ENCODE measurements at regions not wholly inside any gene's neighbourhood (a gene's known extent, or its start where the extent isn't known, plus 50 kb on each side); places are given as distances from the start of the nearest gene placed in this dataset.
"Not testable (repeated sequence)": the region's sequence is repeated elsewhere in the genome, so short reads cannot be mapped to it uniquely, and the experiment has no call there.

DNA sequence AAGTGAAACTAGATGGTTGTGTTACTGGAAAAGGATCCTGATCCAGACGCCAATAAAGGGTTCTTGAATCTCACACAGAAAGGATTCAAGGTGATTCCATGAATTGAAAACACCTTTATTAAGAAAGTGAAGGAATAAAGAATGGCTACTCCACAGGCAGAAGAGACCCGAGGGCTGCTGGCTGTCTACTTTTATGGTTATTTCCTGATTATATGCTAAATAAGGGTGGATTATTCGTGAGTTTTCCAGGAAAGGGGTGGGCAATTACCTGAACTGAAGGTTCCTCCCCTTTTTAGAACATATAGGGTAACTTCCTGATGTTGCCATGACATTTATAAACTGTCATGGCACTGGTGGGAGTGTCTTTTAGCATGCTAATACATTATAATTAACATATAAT is 50.9 kb upstream of the WARS2 start:
- H3K36me3 Mint-ChIP-seq, result peaks cover 8% of the 10 kb centered on the region

DNA sequence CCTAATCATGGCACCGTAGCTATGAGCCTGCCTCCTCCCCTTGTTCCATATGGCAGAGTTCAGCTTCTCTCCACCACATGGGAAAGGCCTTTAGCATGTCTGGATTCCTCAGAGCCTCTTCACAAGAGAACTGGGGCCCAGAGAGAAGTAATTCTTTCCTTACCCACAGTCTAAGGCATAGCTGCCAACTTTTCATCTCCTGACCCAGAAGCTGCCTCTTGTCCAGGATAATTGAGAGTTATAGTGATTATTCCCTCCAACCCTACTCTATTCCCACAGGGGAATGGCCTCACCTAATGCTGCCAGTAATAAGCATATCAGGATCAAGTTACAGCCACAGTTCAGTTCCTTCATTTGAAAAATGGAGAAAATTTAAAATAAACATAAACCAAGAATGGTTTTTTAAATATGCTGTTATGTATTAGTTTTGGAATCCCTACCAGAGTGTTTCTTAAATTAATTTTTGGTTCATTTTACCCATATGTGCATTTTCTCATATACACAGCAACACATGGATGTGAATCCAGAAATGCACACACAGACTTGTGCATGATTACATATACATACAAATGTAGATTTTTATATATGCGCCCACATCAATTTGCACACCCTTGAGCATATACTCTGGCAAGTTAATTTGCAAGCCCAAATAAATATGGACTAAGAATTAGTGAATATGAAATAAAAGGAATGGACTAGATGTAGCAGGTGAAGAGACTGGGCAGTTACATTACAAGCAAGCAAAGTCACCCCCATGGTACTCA is 63.9 kb upstream of the WARS2 start:
- H3K27ac Mint-ChIP-seq, result no peak overlapping the region
- H3K9me3 Mint-ChIP-seq, result peaks cover 3% of the 10 kb centered on the region
- DNase-seq (ENCODE audit: low spot score in 2 of 2) (no peak), ATAC-seq (no peak)
- H3K4me1 Mint-ChIP-seq, result no peaks in the 10 kb centered on the region
- no peaks in the 10 kb centered on the region for H3K36me3 Mint-ChIP-seq
- H3K4me3 Mint-ChIP-seq, result no peak overlapping the region

More for the DNA sequence above, 50.9 kb upstream of the WARS2 start:
- no peak for DNase-seq (ENCODE audit: low spot score in 2 of 2)
- no peak overlapping the region for H3K4me3 Mint-ChIP-seq
- no peaks in the 10 kb centered on the region for H3K4me1 Mint-ChIP-seq
- H3K9me3 Mint-ChIP-seq, result peaks cover 12% of the 10 kb centered on the region
- no peak for ATAC-seq
- no peak overlapping the region for H3K27ac Mint-ChIP-seq

- Mint-ChIP-seq H3K4me3 (no peak overlapping the region), H3K36me3 (no peaks in the 10 kb centered on the region), H3K9me3 (peaks cover 3% of the 10 kb centered on the region), H3K4me1 (no peaks in the 10 kb centered on the region), H3K27ac (no peak overlapping the region)
- ATAC-seq (no peak), DNase-seq (ENCODE audit: low spot score in 2 of 2) (no peak)
Observed at GRCh38 chr1:119204961-119205357, 64.5 kb upstream of the WARS2 start.

- no peak for ATAC-seq
- DNase-seq (ENCODE audit: low spot score in 2 of 2), result no peak
- Mint-ChIP-seq H3K4me1 (no peaks in the 10 kb centered on the region), H3K36me3 (no peaks in the 10 kb centered on the region), H3K27ac (no peak overlapping the region), H3K9me3 (no peaks in the 10 kb centered on the region), H3K4me3 (no peak overlapping the region)
Observed at GRCh38 chr1:119209061-119209460, 68.6 kb upstream of the WARS2 start.

- Mint-ChIP-seq H3K4me1 (no peaks in the 10 kb centered on the region), H3K9me3 (no peaks in the 10 kb centered on the region), H3K36me3 (no peaks in the 10 kb centered on the region), H3K4me3 (no peak overlapping the region), H3K27ac (no peak overlapping the region)
- no peak for DNase-seq (ENCODE audit: low spot score in 2 of 2)
- no peak for ATAC-seq
Observed at GRCh38 chr1:119209596-119210295, 69.3 kb upstream of the WARS2 start.

DNA sequence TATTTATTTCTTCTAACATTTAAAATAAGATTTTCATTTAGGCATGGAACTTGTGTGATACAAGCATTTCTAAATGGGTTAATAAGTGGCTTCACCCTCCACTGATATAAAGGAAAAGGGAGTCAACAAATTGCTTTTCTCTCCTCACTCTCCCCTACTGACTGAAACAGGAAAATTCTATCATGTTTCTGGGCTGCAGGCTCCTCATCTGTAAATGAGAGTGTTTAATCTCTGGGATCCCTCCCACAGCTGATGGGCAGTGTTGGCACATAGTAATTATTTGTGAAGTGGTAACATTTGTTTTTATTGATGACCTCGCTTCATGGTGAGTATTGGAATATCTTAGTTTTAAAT is 69.8 kb upstream of the WARS2 start:
- no peaks in the 10 kb centered on the region for H3K9me3 Mint-ChIP-seq

DNA sequence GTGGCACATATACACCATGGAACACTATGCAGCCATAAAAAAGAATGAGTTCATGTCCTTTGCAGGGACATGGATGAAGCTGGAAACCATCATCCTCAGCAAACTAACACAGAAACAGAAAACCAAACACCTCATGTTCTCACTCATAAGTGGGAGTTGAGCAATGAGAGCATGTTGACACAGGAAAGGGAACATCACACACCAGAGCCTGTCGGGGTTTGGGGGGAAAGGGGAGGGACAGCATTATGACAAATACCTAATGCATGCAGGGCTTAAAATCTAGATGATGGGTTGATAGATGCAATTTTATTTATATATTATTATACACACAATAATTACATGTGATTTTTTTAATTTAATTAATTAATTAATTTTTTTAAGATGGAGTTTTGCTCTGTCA is 72.8 kb upstream of the WARS2 start:
- ATAC-seq; H3K9me3 Mint-ChIP-seq; H3K4me1 Mint-ChIP-seq; DNase-seq (ENCODE audit: low spot score in 2 of 2); H3K36me3 Mint-ChIP-seq; H3K27ac Mint-ChIP-seq; H3K4me3 Mint-ChIP-seq: not testable (repeated sequence)

More for the DNA sequence above, 69.8 kb upstream of the WARS2 start:
- no peaks in the 10 kb centered on the region for H3K4me1 Mint-ChIP-seq
- H3K27ac Mint-ChIP-seq, result no peak overlapping the region
- DNase-seq (ENCODE audit: low spot score in 2 of 2) (no peak), ATAC-seq (no peak)
- H3K4me3 Mint-ChIP-seq, result no peak overlapping the region
- no peaks in the 10 kb centered on the region for H3K36me3 Mint-ChIP-seq

DNA sequence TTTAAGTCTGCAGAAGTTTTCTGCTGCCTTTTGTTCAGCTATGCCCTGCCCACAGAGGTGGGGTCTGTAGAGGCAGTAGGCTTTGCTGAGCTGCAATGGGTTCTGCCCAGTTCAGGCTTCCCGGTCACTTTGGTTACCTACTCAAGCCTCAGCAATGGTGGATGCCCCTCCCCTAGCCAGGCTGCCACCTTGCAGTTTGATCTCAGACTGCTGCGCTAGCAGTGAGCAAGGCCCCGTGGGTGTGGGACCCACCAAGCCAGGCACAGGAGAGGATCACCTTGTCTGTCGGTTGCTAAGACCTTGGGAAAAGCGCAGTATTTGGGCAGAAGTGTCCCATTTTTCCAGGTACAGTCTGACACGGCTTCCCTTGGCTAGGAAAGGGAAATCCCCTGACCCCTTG is 74.5 kb upstream of the WARS2 start:
- ATAC-seq, result not testable (repeated sequence)

GRCh38 chr1:119217309-119217828 is 76.9 kb upstream of the WARS2 start:
- Mint-ChIP-seq H3K36me3 (no peaks in the 10 kb centered on the region), H3K4me1 (no peaks in the 10 kb centered on the region), H3K27ac (no peak overlapping the region), H3K4me3 (no peak overlapping the region), H3K9me3 (peaks cover 4% of the 10 kb centered on the region)
- ATAC-seq, result no peak
- DNase-seq (ENCODE audit: low spot score in 2 of 2), result no peak

More for the DNA sequence above, 74.5 kb upstream of the WARS2 start:
- not testable (repeated sequence) for H3K36me3 Mint-ChIP-seq; H3K27ac Mint-ChIP-seq; H3K4me1 Mint-ChIP-seq; H3K4me3 Mint-ChIP-seq; DNase-seq (ENCODE audit: low spot score in 2 of 2); H3K9me3 Mint-ChIP-seq

DNA sequence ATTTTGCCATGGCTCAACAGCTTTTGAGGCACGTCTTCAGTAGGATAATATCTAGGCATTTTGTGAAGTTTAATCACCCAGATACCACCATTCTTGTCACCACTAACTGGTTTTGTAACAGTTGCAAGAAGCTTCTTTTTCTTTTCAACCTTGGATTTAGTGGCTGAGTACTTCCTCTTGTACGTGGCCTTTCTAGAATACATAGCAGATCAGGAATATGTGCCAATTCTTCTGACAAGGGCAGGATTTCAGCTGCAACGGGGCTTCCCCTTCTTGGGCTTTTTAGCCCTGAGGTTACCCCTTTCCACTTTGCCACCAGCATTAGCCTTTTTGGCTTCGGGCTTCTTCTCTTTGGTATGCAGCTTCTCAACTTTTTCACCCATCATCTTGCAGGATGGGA is 79.3 kb upstream of the WARS2 start:
- ATAC-seq (no peak), DNase-seq (ENCODE audit: low spot score in 2 of 2) (no peak)
- no peaks in the 10 kb centered on the region for H3K4me1 Mint-ChIP-seq
- H3K4me3 Mint-ChIP-seq, result no peak overlapping the region
- no peaks in the 10 kb centered on the region for H3K36me3 Mint-ChIP-seq
- no peak overlapping the region for H3K27ac Mint-ChIP-seq
- H3K9me3 Mint-ChIP-seq, result peaks cover 4% of the 10 kb centered on the region

DNA sequence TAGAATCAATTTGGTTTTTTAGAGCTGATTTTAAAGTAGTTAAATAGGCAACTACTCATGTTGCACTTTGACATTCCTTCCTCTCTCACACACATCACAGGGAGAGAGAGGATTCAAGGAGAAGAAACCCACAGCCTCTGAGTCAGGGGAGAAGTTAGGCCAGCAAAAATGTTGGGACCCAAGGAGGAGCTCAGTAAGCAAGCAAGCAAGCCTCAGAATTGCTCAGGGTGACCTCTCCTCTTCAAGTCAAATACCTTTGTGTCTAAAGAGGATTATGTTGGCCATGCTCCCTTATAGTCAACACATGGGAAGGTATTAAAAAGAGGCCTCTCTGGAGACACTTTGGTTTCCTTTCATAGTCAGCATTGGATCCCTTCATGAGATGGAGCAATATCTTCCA is 80.5 kb upstream of the WARS2 start:
- DNase-seq (ENCODE audit: low spot score in 2 of 2), result no peak
- Mint-ChIP-seq H3K36me3 (no peaks in the 10 kb centered on the region), H3K27ac (no peak overlapping the region), H3K9me3 (peaks cover 4% of the 10 kb centered on the region), H3K4me1 (no peaks in the 10 kb centered on the region), H3K4me3 (no peak overlapping the region)
- ATAC-seq, result no peak

DNA sequence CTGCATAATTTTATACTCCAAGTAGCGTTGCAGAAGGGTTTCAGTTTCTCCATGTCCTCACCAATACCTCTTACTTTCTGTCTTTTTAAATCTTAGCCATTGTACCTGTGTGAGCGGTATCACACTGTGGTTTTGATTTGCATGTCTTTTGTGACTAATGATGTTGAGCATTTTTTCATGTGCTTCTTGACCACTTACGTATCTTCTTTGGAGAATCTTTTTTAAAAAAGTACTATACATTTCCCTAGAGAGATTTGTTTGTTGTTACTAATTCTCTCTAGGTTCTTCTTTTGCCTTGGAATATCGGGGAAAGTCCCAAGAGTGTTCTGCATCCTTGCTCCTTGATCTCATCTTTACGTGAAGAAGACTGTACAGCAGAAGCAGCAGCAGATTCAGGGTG is 81.8 kb upstream of the WARS2 start:
- Mint-ChIP-seq H3K27ac (no peak overlapping the region), H3K4me1 (peaks cover under 1% of the 10 kb centered on the region), H3K9me3 (peaks cover 4% of the 10 kb centered on the region), H3K4me3 (no peak overlapping the region), H3K36me3 (no peaks in the 10 kb centered on the region)
- DNase-seq (ENCODE audit: low spot score in 2 of 2), result no peak
- no peak for ATAC-seq

GRCh38 chr1:119225265-119225664 is 84.8 kb upstream of the WARS2 start:
- no peak for ATAC-seq
- H3K27ac Mint-ChIP-seq, result no peak overlapping the region
- H3K4me3 Mint-ChIP-seq, result no peak overlapping the region
- H3K9me3 Mint-ChIP-seq, result no peaks in the 10 kb centered on the region
- no peak for DNase-seq (ENCODE audit: low spot score in 2 of 2)
- peaks cover 7% of the 10 kb centered on the region for H3K4me1 Mint-ChIP-seq
- no peaks in the 10 kb centered on the region for H3K36me3 Mint-ChIP-seq

- H3K4me1 Mint-ChIP-seq, result peaks cover 7% of the 10 kb centered on the region
- DNase-seq (ENCODE audit: low spot score in 2 of 2) (no peak), ATAC-seq (no peak)
- no peak overlapping the region for H3K27ac Mint-ChIP-seq
- H3K9me3 Mint-ChIP-seq, result no peaks in the 10 kb centered on the region
- H3K36me3 Mint-ChIP-seq, result no peaks in the 10 kb centered on the region
- no peak overlapping the region for H3K4me3 Mint-ChIP-seq
Observed at GRCh38 chr1:119225831-119226230, 85.4 kb upstream of the WARS2 start.

DNA sequence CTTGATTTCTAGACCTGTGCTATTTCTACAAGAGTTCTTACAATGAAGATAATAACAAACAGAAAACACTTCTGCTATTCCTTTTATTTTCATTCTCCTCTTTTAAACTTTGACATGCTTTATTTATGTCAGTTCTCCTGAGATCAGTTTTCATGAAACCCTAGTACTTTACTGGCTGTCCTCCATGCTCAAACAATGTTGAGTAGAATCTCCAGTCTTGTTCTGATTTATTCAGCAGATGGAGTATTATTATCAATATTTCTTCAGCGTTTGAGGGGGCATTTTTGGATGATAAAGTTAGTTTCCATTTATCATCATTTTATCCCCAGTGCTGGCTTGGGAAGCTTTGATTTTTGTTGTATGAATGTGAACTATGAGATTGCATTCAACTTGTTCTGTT is 85.9 kb upstream of the WARS2 start:
- no peaks in the 10 kb centered on the region for H3K36me3 Mint-ChIP-seq
- ATAC-seq (no peak), DNase-seq (ENCODE audit: low spot score in 2 of 2) (no peak)
- H3K9me3 Mint-ChIP-seq, result no peaks in the 10 kb centered on the region
- H3K4me3 Mint-ChIP-seq, result no peak overlapping the region
- H3K27ac Mint-ChIP-seq, result no peak overlapping the region
- H3K4me1 Mint-ChIP-seq, result peaks cover 7% of the 10 kb centered on the region

GRCh38 chr1:119226913-119227312 is 86.5 kb upstream of the WARS2 start:
- ATAC-seq, result no peak

More at GRCh38 chr1:119226913-119227312, 86.5 kb upstream of the WARS2 start:
- Mint-ChIP-seq H3K9me3 (no peaks in the 10 kb centered on the region), H3K36me3 (no peaks in the 10 kb centered on the region), H3K4me1 (peaks cover 7% of the 10 kb centered on the region), H3K27ac (no peak overlapping the region), H3K4me3 (no peak overlapping the region)
- no peak for DNase-seq (ENCODE audit: low spot score in 2 of 2)

Measured in stimulated activated effector memory CD8-positive, alpha-beta T cell treated with anti-CD3 and anti-CD28 coated beads, Interleukin-12 subunit alpha, Interleukin-12 subunit beta, amount 100 ng/mL, for 72 hours (primary cell).